Keratinocyte (primary cell): ENCODE measurements at regions not wholly inside any gene's neighbourhood (a gene's known extent, or its start where the extent isn't known, plus 50 kb on each side); places are given as distances from the start of the nearest gene placed in this dataset.

Experiments used
- DNase-seq: peaks from one replicate; pipeline ENCODE4 v3.0.0-alpha.2; 2011; ENCODE audit warnings: low read depth, missing footprints, low spot score
- FAIRE-seq: peaks from 2 replicates; lab custom pipeline; 2011; peaks lifted over from hg19 to GRCh38; lab: Jason Lieb, UNC
- H2AFZ ChIP-seq: 2 replicates; pipeline ENCODE4 v1.6.0; 2012; ENCODE audit warnings: low read length, control low read depth, inconsistent platforms; ENCODE audit not compliant: control insufficient read depth
- H3K27ac ChIP-seq: 2 replicates; pipeline ENCODE4 v1.5.1; 2011; ENCODE audit warnings: low read length; ENCODE audit not compliant: control insufficient read depth, insufficient read depth
- H3K27me3 ChIP-seq: 3 replicates; pipeline ENCODE4 v1.6.0; 2011; ENCODE audit warnings: low read length; ENCODE audit not compliant: control insufficient read depth, insufficient read depth; ENCODE audit errors: extremely low read depth
- H3K36me3 ChIP-seq, 2 experiments: 2 replicates in 1 of 2; 3 replicates in 1 of 2; pipeline ENCODE4 v1.5.1; 2011; ENCODE audit warnings: low read length in 2 of 2, mild to moderate bottlenecking in 1 of 2; ENCODE audit not compliant: control insufficient read depth in 2 of 2, insufficient read depth in 2 of 2; ENCODE audit errors: extremely low read depth in 1 of 2
- H3K4me1 ChIP-seq: 3 replicates; pipeline ENCODE4 v1.5.1; 2011; ENCODE audit warnings: low read length; ENCODE audit not compliant: control insufficient read depth, insufficient read depth; ENCODE audit errors: extremely low read depth
- H3K4me2 ChIP-seq: 3 replicates; pipeline ENCODE4 v1.6.0; 2011; ENCODE audit warnings: low read depth, low read length; ENCODE audit not compliant: control insufficient read depth, insufficient read depth; ENCODE audit errors: extremely low read depth
- H3K4me3 ChIP-seq, 3 experiments: fragments of 200-600 bp in 1 of 3; sonication (generic) in 1 of 3; 2 replicates in 2 of 3; 3 replicates in 1 of 3; pipeline ENCODE4 v1.5.1; 2011 to 2016; ENCODE audit warnings: low read length in 3 of 3, mild to moderate bottlenecking in 3 of 3, control low read depth in 2 of 3, inconsistent platforms in 1 of 3, low read depth in 1 of 3, mixed read lengths in 1 of 3, mixed run types in 1 of 3, moderate library complexity in 1 of 3; ENCODE audit not compliant: control insufficient read depth in 2 of 3, insufficient read depth in 2 of 3; ENCODE audit errors: extremely low read depth in 1 of 3
- H3K79me2 ChIP-seq: 2 replicates; pipeline ENCODE4 v1.6.0; 2012; ENCODE audit warnings: low read length; ENCODE audit not compliant: control insufficient read depth, insufficient read depth
- H3K9ac ChIP-seq: 3 replicates; pipeline ENCODE4 v1.6.0; 2011; ENCODE audit warnings: low read length; ENCODE audit not compliant: control insufficient read depth, insufficient read depth; ENCODE audit errors: extremely low read depth
- H3K9me1 ChIP-seq: 3 replicates; pipeline ENCODE4 v1.6.0; 2011; ENCODE audit warnings: low read length; ENCODE audit not compliant: control insufficient read depth, insufficient read depth; ENCODE audit errors: extremely low read depth
- H3K9me3 ChIP-seq: 2 replicates; pipeline ENCODE4 v1.5.1; 2012; ENCODE audit warnings: low read depth, low read length; ENCODE audit not compliant: control insufficient read depth
- H4K20me1 ChIP-seq: 3 replicates; pipeline ENCODE4 v1.6.0; 2011; ENCODE audit warnings: low read length; ENCODE audit not compliant: control insufficient read depth, insufficient read depth; ENCODE audit errors: extremely low read depth
- CTCF ChIP-seq, 3 experiments: IDR thresholded peaks in 1 of 3; conservative IDR thresholded peaks in 1 of 3; optimal IDR thresholded peaks in 1 of 3; 2 replicates in 2 of 3; 3 replicates in 1 of 3; pipeline versions ENCODE3 to v1.5.1; 2011; ENCODE audit warnings: low read length in 3 of 3, mild to moderate bottlenecking in 3 of 3, moderate library complexity in 2 of 3, control low read depth in 1 of 3, inconsistent platforms in 1 of 3; ENCODE audit not compliant: insufficient read depth in 2 of 3; ENCODE audit errors: extremely low read depth in 1 of 3
- EZH2 ChIP-seq: IDR thresholded peaks from one replicate; pipeline ENCODE4 v1.6.1; 2012; ENCODE audit warnings: inconsistent platforms, mild to moderate bottlenecking, low read length, moderate library complexity
- dilution Hi-C: fragments of 300-500 bp; cut with MboI; formaldehyde crosslinking; loops from one replicate; pipeline ENCODE4 v1.7.0; 2020; ENCODE audit warnings: low sequenced_read_pairs; ENCODE audit not compliant: extremely low pct_ligation_motif_present

DNA sequence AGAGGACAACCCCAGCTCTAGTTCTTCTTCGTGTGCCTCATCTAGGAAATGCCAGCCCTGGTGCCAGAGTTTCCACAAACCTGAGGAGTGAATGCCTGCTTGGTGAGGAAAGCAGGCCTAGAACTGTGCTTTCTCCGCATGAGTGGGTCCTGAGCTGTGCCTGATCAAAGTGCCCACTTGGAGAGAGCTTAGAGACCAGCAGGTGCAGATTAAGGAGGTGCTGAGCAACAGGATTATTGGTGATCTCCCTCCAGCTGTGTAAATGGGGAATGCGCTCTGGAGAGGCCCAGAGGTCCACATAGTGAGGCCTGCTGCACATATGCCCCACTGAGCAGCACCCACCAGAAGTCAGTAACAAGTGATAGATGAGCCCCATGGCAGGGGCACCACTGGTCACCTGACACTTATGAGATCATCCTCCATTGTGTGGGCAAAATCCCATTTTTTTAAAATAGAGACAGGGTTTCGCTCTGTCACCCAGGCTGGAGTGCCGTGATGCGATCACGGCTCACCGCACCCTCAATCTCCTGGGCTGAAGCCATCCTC is 127.2 kb upstream of the ZC3H12A start:
- Histone ChIP-seq H3K9me1 (no peaks in the 10 kb centered on the region), H2AFZ (no peak overlapping the region), H3K4me2 (no peak overlapping the region), H3K27ac (no peak overlapping the region), H3K36me3 (no peaks in the 10 kb centered on the region), H4K20me1 (no peaks in the 10 kb centered on the region), H3K4me1 (no peaks in the 10 kb centered on the region), H3K79me2 (no peaks in the 10 kb centered on the region), H3K4me3 (no peak overlapping the region), H3K9me3 (no peaks in the 10 kb centered on the region), H3K9ac (no peak overlapping the region), H3K27me3 (no peaks in the 10 kb centered on the region)
- TF ChIP-seq EZH2 (no peak), CTCF (optimal IDR thresholded peaks at IDR 0.05 in 1 of 3, IDR thresholded peaks at IDR 0.05 in 1 of 3, conservative IDR thresholded peaks at IDR 0.05 in 1 of 3; ENCODE audit: extremely low read depth in 1 of 3, insufficient read depth in 2 of 3, low read length in 3 of 3) (no peak)
- DNase-seq (no peak), FAIRE-seq (no peak)
- dilution Hi-C loops: no loop called here

DNA sequence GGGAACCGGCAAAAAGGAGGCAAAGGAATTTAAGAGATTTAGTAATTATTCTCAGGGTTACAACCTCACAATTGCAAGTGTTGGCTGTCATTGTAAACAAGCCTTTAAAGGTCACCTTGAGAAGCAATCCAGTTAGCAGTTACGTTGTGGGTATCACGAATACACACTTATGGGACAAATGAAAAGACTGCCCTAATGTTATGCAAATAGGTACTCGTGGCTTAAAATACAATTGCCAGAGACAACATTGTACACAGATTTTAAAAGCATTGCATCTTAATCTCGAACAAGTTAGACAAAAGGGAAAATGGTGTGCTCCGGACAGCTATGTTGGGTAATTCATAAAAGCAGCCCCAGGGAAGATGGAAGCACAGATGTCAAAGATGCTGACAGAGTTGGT is 120.5 kb upstream of the ZC3H12A start:
- Histone ChIP-seq H3K9me3 (no peaks in the 10 kb centered on the region), H2AFZ (no peak overlapping the region), H3K4me3 (no peak overlapping the region), H3K9ac (no peak overlapping the region), H3K36me3 (no peaks in the 10 kb centered on the region), H3K79me2 (no peaks in the 10 kb centered on the region), H3K27ac (no peak overlapping the region), H4K20me1 (no peaks in the 10 kb centered on the region), H3K27me3 (no peaks in the 10 kb centered on the region), H3K4me2 (no peak overlapping the region), H3K9me1 (no peaks in the 10 kb centered on the region), H3K4me1 (no peaks in the 10 kb centered on the region)
- TF ChIP-seq CTCF (optimal IDR thresholded peaks at IDR 0.05 in 1 of 3, IDR thresholded peaks at IDR 0.05 in 1 of 3, conservative IDR thresholded peaks at IDR 0.05 in 1 of 3; ENCODE audit: extremely low read depth in 1 of 3, insufficient read depth in 2 of 3, low read length in 3 of 3) (no peak), EZH2 (no peak)
- DNase-seq (no peak), FAIRE-seq (no peak)
- dilution Hi-C loops: no loop called here
